Neural progenitor cell (in vitro differentiated cells): ENCODE measurements at regions not wholly inside any gene's neighbourhood (a gene's known extent, or its start where the extent isn't known, plus 50 kb on each side); places are given as distances from the start of the nearest gene placed in this dataset.

Source experiments
- EZH2 ChIP-seq: fragments of 200-600 bp; sonication (generic); IDR thresholded peaks from 2 replicates; pipeline ENCODE4 v1.6.1; 2017; ENCODE audit warnings: antibody characterized with exemption, mild to moderate bottlenecking, moderate library complexity
- EZH2phosphoT487 ChIP-seq: fragments of 200-600 bp; sonication (generic); IDR thresholded peaks from 2 replicates; pipeline ENCODE4 v1.6.1; 2017; ENCODE audit warnings: antibody characterized with exemption
- TF ChIP-seq, protein P1 (sequence below): fragments of 200-600 bp; sonication (generic); IDR thresholded peaks from 2 replicates; pipeline ENCODE4 v1.5.1; 2017; ENCODE audit warnings: antibody characterized with exemption, mild to moderate bottlenecking

DNA sequence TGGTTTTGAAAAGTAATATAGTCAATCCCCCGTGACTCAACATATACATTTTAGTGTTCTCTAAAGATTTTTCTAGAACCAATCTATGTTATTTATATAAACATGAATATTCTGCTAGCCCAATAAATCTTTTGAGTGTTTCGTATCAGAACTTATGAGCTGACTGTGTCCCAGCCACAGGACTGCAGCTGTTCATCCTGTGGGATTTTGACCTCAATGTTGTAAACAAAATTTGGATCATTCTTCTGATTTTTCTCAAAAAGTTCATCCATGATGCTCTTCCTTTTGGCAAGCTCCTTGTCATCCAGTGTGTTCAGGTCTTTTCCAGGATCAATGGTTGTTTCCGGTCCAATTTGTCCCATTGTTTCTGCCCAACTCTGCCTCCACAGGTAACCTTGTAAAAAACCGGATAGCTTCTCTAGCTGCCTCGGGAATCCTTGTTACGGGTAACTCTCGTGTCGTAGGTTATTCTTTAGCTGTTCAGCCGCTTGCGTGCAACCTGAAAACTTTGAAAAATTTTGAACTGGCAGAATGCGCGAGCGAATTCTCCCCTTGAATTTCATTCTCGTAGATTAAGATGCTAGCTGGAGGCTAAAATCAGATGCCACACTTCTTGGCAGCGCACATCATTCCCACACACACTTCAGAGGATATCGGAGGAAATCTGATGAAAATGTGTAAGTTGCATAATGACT lies 195.2 kb downstream of the SH3BP4 start:
- TF ChIP-seq, protein P1, sequence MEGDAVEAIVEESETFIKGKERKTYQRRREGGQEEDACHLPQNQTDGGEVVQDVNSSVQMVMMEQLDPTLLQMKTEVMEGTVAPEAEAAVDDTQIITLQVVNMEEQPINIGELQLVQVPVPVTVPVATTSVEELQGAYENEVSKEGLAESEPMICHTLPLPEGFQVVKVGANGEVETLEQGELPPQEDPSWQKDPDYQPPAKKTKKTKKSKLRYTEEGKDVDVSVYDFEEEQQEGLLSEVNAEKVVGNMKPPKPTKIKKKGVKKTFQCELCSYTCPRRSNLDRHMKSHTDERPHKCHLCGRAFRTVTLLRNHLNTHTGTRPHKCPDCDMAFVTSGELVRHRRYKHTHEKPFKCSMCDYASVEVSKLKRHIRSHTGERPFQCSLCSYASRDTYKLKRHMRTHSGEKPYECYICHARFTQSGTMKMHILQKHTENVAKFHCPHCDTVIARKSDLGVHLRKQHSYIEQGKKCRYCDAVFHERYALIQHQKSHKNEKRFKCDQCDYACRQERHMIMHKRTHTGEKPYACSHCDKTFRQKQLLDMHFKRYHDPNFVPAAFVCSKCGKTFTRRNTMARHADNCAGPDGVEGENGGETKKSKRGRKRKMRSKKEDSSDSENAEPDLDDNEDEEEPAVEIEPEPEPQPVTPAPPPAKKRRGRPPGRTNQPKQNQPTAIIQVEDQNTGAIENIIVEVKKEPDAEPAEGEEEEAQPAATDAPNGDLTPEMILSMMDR, result no peak
- TF ChIP-seq EZH2phosphoT487 (no peak), EZH2 (no peak)
